SHP77 (cell line): ENCODE measurements at regions not wholly inside any gene's neighbourhood (a gene's known extent, or its start where the extent isn't known, plus 50 kb on each side); places are given as distances from the start of the nearest gene placed in this dataset.

Experiments
- DNase-seq, 2 experiments: peaks; one replicate each; lab custom pipeline; 2025; lab: John Stamatoyannopoulos, UW

DNA sequence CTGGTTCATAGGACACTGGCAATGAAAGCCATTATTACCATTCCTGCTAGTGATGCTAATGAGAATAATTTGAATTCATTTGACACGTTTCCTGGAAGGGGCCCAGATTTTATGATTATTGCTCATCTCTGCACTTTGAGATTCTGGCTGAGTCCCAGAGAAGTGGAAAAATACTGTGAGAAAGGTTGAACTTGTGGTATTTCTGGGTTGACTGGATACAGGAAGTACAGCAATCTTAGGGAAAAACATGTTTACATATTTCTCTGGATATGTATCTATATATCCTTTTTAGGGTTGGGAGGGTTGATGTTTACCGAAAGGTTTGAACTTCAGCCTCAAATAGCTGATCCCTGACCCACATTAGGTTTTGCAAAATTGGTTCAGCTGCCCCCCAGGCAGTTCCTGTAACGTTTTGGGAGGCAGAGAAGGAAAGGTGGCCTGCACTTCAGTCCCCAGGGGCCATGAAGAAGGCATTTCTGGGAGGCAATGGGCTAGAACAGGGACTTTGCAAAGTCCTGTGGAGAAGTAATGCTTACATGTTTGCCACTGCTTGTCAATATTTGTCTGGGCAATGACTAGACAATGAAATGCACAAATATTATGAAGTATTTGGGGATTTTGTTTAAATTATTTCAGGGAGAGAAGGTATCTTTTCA, 253.7 kb upstream of the PITRM1 start:
- no peak for DNase-seq

DNA sequence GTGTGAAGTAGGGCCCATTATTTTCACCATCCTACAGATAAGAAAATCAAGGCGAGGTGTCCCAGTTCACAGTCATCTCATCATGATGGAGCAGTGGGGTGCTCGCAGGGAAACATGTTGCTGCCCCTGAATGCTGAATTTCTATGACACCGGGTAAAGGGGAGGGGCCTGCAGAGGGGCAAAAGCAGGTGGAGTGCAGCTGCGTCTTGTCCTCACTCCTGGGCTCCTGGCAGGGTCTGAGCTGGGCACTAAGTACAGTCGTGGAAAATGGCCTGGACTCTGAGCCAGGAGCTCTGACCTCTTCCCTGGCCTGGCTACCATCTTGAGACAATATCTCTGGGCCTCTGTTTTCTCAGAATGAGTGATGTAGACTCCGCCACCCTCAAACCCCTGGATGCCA, 253.1 kb upstream of the PITRM1 start:
- no peak for DNase-seq

DNA sequence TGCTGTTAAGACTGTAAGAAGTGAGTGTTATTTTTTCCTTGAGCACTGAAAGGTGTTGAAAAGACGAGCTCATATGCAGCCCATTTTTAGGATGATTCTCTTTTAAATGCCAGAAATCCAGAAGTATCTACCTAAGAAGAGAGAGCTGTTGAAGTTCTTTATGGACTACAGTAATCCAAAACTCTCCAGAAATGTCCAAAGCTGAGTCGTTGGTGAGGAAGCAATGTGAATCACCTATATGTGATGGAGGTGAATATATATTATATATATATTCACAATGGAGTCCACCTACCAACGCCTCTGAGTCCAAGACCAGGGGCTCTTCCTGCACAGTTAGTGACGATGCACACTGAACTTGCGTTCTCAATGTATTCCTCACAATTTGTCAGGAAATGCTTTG, 252.7 kb upstream of the PITRM1 start:
- DNase-seq = no peak

DNA sequence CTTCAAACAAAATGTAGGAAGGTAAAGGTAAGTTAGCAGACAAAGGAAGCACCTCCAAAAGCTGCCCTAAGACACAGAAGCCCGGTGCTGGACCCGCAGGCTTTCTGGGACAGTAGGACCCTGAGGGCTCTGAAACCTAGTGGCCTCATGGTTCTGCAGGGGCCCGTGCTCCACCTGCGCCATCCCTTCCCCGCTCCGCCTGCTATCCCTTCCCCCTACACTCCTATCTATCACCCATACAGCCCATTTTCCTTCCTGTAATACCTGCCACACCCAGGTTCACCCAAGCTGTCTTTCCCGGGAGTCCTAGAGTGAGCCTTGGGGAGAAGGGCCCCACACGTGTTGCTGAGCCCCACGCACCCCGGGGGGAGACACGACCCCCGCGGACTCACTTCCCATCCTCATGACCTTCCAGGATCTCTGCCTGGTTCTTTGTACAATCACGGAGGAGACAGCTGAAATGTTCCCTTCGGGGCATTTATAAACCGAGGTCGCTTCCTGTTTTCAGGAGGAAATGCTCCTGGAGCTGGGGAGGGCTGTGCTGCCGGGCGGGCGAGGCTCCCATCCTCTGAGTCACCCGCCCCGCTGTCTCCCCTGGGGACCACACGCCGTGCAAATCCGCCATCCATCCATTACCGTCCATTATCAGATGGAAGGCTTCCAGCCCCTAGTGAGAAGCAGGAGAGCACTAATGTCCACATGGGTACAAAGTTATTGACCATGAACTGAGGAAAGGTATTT, 251.7 kb upstream of the PITRM1 start:
- DNase-seq = no peak

DNA sequence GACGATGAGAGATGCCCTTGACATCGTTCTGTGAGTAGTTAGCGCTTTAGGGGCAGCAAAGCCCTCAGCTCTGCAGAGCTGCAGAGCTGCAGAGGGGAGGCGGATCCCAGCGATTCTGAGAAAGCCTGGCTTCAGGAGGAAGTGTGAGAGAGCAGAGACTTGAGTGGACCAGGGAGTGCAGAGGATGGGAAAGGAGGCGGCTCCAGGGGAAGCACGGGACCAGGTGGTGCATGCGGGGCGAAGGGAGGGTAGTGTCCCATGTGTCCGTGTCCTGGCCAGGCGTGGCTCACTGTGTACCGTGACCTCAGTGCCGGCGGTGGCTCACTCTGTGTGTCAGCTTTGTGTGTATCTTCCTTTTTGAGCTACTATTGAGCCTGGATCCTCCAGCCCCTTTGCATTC, 250.8 kb upstream of the PITRM1 start:
- DNase-seq = no peak

DNA sequence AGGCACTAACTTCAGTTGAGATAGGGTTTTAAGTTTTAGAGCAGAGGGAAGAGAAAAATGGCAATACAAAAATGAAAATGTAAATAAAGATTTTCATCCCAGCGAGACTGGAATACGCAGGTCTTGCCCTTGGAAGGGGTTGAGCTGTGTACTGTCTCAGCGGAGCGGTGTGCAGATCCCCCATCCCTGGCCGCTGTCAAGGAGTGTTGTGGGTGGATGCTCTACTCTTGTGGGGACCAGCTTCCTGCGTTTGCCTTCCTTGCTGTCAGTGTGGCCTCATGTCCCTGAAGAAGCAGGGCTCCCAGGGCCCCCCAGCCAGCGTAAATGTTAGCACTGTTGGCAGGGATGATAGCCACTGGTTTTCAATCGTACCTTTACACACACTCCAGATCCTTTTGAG, 249.7 kb upstream of the PITRM1 start:
- no peak for DNase-seq

DNA sequence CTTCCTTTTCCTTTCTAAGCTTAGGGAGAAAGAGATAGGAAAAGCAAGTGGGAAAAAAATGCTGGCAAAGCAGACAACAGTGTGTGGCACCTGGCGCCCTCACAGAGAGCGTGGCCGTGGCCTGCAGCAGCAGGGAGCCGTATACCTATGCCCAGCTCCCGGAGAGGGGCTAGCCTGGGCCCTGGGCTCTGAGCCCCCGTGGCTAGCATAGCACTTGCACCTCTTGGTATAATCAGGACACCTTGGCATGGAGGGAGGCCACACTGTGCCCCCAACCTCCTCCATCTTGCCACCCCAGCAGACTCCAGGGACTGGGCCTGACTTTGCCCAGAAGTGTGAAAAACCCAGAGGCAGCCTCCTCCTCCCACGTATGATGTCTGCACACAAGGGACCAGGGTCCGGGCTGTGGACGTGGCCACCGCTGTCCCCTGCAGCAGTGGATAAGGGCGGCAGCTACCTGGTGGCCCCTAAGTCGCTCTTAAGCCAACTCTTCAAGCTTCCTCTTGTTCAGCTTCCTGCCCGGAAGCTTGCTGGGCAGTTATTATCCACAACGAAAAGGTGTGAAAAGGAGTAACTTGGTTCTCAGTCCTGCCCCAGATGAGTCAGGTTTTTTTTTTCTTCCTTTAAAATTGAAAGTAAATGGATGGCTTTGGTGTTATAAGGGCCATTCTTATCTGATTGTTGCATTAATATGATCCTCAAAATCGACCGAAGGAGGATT, 249.1 kb upstream of the PITRM1 start:
- DNase-seq = no peak

DNA sequence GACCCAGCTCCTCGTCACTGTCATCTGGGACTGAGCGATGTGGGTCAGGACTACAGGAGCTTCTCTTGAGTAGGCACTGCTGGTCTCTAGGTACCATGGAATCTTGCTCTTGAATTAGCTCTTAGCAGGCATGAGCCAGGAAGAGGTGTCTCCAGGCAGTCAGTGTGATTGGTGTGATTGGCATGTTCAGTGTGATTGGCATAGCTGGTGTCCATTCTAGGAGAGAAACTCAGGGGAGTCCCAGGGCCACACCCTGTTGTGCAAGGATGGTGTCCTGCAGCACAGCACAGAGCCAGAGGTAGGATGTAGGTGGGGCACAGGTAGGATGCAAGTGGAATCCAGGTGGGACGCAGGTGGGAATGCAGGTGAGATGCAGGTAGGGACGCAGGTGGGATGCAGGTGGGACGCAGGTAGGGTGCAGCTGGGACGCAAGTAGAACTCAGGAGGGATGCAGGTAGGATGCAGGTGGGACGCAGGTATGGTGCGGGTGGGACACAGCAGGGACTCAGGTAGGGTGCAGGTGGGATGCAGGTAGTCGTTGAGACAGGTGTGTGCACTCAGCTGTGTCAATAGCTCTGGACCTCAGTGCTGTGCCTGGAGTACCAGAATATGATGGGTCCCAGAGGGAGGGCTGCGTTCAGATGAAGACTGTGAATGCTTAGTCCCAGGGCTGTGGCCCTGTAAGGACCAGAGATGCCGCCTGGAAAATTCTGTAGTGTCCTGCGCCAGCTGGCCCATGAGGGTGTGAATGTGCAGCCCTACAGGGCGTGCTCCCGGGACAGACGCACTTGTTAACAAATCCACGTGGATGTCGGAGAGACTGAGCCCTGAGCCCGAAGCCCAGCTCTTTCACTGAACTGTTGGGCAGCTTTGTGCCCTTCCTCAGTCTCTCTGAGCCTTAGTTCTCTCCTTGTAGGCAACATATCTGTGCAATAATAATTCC, 248.2 kb upstream of the PITRM1 start:
- no peak for DNase-seq

DNA sequence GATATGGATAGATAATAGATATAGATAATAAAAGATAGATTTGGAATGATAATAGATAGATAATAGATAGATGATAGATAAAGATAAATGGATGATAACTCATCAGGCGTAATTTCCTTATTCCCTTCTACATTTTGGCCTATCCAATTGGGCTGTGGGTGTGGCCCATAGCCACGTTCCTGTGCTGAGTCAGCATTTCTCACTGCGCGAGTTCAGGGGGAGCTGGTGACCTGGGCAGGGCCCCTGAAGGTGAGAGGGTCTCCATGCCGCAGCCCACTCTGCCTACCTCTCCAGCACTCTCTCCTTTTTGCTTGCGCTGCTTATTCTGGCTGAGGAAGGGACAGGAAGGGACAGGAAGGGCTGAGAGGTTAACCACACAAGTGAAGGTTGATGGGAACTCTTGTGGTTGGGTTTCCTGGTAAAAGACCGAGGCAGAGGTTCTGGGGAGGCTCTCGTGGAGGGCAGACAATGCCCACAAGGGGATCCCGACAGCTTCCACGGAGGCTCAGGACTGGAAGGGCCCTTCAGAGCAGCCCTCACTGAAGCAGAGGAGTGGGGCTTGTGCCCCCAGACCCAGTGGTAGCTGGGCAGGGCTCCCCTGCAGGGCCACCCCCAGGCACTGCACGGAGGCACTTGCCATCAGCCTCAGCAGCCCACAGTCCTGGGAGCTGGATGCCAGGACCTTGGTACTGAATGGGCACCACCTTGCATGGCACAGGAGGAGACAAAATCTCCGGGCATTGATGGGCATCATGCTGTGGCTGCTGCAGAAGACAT, 247.3 kb upstream of the PITRM1 start:
- DNase-seq = no peak

DNA sequence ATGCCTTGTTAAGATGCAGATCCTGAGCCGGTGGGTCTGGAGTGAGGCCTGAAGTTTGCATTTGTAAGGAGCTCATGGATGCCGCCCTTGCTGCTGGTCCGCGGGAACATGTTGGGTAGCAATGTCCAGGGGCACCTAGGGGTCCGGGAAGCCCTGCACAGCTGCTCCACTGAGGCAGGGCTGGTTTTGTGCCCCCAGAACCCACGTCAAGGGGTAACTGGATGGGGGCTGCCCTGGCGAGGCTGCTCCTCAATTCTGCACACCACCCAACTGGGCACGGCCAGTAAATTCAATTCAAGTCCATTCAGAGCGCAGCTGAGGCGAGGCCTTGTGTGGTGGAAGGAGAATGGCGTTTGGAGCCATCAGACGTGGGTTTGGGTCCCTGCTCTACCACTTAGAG, 246.3 kb upstream of the PITRM1 start:
- DNase-seq = no peak

DNA sequence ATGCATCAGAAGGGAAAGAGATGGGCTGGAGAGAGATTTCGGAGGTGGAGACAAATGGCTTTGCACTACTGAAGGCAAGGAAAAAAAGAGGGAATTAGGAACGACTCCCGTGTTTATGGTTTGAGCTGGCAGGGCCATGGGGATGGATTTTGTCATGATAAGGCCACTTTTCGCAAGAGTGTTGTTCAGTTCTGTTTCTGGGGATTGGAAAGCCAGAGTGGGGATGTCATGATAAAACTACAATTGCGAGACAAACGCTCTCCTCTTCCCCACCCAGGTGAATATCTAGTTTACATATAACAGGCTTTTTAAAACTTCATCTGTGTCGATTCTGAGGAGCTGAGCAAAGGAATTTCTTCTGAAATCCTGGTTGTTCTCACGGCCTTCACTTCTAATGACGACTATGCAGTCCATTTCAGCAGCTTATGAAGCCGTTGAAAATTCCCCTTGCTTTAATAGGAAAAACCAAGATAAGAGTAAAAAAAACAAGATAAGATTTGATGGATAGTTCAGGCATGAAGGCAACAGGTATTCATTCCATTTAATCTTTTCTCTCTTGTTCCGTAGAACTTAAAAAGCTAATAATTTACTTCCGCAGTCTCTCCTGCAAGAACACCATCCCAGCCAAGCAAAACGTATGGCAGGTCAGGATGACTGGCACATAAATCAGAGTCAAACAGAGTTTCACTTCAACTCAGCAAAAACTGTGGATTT, 245.6 kb upstream of the PITRM1 start:
- DNase-seq = no peak

DNA sequence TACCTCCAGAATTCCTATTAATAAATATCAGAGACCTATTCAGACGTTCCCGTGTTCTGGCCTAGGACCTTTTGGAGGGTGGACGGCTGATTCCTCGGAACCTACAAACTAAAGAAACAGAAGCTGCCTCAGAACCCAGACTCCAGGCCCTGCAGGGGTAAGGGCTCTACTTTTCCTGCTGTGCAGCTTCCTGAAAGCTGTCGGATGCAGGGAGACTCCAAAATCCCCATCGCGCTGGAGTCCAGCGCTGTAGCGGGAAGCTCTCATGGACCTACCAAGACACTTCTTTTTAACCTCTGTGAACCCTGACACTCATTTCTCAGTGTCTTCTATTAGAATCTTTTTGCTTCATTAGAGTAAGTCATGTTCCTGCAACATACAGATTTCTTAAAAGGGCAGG, 244.5 kb upstream of the PITRM1 start:
- no peak for DNase-seq

DNA sequence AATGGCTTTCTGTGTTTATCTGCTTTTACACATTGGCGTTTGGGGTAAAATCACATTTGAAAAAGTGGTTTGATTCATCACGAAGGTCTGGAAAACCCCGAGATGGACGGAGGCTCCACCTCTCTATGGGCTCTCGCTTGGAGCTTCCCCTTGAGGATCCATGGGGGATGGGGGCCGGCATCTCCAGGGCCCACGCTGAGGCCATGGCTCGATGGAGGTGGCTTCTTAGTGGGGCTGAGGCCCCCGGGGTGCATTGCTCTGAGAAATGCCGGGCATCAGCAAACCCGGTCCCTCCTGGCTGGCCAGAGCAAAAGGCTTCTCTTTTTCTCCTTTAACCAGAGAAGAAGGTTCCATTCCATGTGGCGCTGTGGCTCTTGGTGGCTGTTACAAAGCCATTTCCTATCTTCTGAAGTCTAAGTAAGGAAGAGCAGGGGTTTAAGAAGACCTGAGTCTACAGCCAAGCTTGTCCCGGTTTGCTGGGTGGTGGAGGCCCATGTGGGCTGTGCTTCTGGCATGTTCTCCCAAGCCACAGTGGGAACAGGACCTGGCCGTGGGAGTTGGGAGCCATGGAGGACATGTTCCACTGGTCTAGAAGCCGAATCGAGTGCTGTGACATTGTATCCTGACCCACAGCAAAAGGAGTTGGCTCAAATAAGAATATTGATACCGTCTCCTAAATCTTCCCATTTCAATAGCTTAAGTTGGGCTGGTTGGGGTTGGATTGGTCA, 243.5 kb upstream of the PITRM1 start:
- no peak for DNase-seq

DNA sequence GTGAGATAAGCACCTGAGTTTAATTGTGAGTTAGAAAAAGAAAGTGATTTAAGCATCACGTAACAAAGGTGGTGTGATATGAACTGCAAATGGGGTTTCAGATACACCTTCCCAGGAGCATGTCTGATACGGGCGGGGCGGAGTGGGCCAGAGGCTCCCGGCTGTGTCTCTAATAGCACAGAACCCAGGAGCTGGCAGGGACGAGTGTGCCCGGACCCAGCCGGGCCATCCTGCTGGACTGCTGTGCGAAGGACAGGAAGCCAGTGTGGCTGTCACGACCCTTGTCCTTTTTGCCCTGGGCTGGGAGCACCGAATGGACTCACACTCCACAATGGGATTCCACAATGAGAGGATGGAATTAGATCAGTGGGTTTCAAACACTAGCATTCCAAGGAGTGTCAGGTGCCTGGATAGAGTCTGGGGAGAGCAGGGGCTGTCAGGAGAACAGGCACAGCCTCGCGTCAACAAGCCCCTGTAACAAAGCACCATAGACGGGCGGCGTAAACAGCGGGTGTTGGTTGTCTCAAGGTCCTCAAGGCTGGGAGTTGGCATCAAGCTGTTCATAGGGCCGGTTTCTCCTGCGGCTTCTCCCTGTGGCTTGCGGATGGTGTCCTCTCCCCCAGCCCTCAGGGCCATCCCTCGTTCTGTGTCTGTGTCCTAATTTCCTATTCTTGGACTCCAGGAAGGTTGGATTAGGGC, 242.6 kb upstream of the PITRM1 start:
- DNase-seq = no peak

DNA sequence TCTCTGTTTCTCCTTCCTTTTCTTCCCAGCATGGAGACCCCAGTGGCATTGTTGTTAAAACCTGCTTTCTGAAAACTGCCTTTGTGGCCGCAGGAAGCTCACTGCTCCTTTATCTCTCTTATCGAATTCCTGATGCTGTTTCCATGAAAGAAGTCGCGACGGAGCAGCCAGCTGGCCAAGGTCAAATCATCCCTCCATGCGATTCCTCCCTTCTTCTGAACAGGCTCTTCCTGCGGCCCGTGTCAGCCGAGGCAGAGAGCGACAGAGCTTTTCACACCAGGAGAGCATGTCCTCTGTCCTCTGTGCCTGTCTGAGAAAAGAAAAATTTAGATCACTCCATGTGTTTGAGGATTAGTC, 242.1 kb upstream of the PITRM1 start:
- DNase-seq = no peak

DNA sequence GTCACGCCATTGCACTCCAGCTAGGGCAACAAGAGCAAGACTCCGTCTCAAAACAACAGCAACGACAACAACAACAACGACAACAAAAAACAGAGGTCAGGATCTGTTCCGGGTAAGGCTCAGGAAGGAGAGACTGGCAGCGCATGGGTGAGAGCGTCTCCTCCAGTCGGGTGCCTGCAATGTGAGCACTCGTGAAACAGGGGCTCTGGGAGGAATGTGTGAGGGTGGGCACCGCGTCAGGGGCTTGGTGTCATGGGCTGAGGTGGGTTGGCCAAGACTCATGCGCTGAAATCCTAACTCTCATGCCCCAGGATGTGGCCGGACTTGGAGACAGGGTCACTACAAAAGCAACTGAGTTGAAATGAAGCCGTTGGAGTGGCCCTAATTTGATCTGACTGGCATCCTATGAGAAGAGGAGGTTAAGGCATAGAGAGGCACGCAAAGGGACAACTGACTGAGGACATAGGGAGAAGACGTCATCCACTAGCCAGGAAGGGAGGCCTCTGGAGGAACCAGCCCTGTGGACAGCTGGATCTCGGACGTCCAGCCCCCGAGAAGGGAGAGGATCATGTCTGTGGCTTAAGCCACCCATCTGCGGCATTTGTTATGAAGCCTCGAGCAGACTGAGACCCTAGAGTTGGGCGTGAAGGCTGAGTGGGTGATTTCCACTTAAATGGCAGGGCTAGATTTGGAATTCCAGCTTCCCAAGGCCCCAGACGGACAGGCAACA, 241.5 kb upstream of the PITRM1 start:
- DNase-seq = no peak

DNA sequence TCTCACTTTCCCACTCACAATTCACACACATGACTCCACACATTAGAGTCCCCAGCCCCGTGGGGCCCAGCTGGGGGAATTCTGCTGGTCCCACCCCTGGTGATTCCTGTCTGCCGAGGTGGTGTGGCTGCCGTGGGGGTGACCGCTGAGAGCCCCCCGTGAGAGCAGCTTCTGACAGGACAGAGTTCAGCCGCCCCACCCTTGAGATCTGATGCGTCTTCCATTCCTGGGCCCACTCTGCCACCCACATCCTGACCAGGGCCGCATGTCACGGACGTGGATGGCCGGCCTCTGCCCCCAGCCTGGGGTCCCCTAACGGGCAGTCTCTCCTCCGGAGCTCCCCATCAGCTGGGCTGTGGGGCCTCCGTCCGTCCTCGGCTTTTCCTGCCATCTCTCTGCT, 240.1 kb upstream of the PITRM1 start:
- no peak for DNase-seq

DNA sequence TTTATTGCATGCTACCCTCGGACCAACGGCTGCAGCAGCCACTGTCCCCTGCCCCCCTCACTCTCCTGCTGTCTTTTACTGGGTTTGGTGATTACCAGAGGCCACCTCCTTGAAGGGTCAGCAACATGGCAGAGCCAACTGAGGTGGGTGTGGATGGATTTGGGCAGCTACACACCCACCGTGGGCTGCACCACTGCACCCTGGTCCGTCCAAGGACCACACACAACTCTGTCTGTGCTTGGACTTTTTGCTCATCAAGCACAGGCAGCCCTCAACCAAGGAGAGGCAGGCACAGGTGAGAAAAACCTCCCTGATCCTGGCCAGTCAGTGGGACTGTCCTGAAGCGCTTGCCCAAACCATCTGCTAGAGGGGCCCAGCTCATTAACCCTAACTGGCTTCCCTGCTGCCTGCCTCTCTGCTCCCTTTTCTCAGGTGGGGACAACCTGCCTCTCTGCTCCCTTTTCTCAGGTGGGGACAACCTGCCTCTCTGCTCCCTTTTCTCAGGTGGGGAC, 239.5 kb upstream of the PITRM1 start:
- DNase-seq = no peak

DNA sequence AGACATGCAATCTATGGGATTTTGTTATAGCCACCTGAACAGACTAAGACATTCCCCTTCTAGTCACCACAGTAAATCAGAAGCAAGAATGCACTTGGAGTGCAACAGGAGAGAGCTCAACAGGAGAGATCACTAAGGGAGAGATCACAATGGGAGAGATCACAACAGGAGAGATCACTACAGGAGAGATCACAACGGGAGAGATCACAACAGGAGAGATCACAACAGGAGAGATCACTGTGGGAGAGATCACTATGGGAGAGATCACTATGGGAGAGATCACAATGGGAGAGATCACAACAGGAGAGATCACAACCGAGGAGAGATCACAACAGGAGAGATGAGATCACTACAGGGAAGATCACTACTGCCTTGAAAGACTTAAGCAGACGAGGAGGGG, 238.5 kb upstream of the PITRM1 start:
- no peak for DNase-seq
